ENCODE measurements at regions not wholly inside any gene's neighbourhood (a gene's known extent, or its start where the extent isn't known, plus 50 kb on each side); places are given as distances from the start of the nearest gene placed in this dataset.
"Not testable (repeated sequence)": the region's sequence is repeated elsewhere in the genome, so short reads cannot be mapped to it uniquely, and the experiment has no call there.

DNA sequence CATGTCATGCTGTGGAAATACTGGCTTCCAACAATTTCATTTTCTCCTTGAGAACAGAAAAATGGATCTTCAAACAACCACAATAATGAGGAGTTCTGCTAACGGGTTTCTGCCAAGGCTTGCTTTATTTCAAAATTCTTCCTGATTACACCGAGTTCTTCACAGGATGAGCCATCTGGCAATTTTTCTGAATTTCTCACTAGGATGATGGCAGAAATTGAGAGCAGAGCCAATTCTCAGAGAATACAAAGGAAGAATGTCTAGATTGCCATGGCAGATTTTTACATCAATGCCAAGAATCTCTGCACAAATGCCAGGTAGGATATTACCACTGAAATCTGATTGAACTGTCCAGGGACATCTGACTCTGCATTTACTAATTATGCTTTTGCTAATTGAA, 619.0 kb upstream of the CHRM3 start:
- DNase-seq (ENCODE audit: low spot score): no peak

DNA sequence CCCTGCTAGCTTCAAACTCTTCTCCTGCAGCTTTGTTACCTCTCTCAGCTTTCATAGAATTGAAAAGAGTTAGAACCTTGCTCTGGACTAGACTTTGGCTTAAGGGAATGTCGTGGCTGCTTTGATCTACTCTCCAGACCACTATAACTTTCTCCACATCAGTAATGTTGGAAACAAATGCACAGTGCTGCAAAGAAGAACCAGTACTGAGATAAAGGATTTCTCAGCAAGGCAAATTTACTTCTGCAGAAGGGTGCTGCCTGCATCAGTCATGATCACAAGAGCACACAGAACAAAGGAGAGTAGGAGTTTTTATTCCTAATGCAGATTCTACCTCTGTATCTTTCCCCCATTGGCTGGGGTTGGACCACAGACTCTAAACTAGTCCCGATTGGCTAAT, 621.6 kb upstream of the CHRM3 start:
- no peak for DNase-seq (ENCODE audit: low spot score)

DNA sequence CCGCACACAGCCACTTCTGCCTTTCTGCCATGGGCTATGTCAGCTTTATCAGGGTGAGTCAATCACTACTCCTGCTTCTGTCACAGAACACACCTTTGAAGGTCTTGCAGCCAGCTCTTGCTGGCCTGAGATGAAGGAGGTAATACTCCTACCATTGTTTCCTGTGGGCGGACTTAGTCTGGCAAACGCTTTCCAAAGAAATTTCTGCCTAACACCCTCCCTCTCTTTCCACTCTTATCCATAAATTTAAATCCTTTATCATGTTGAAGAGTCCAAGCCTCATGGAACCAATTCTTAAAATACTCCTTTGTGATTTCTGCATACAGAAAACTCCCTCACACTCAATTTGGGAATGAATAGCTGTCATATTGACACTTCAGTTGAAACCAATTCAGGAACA, 633.1 kb upstream of the CHRM3 start:
- no peak for DNase-seq (ENCODE audit: low spot score)

DNA sequence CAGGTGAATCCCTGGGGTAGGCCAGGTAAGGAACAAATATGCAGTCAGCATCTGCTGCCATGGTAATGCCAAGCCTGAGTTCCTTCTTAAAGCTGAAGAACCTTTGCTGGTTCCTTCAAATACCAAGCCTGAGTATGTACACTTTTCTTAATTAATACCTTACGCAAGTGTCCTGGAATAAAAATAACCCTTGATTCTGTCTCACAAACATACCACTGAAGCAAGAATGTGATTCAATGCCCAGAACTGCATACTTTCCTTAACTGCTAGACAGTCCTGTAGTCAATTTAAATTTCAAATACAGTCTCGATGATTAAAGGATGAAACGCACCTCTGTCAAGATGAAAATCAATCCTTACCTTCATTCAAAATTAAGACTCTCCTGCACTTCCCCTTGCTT, 634.0 kb upstream of the CHRM3 start:
- no peak for DNase-seq (ENCODE audit: low spot score)

DNA sequence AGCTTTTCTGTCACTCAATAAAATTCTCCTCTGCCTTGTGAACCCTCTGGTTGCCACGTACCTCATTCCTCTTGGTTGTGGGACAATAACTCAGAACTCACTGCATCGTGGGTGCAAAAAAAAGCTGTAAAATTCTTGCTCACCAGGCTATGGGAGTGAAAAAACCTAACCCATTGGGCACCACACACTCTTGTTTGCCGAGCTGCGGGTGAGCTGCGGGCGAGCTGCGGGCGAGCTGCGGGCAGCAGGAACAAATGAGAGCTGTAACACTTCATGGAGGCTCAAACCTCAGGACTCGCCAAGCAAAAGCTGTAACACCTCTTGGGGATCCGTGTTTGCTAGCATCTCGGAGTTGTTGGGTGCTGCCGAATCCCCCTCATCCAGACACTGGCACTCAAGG, 641.3 kb upstream of the CHRM3 start:
- no peak for DNase-seq (ENCODE audit: low spot score)

- no peak for DNase-seq (ENCODE audit: low spot score)
Measured at GRCh38 chr1:238738892-238739291, 647.5 kb upstream of the CHRM3 start.

DNA sequence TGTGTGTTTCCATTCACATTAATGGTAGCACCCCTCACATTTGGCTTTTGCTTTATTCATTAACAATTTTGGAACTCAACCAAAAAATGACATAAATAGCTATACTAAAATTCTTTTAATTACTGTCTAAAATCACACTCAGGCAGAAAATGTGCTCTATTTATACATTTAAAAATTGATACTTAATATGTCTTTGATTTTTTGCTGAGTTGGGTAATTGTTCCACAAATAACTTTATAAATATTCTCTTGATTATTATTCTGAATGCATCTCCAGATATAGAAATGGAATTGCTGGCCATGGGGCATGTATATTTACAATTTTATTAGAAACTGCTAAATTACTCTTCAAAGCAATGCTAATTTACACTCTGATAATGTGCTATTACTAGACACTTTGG, 658.7 kb upstream of the CHRM3 start:
- no peak for DNase-seq (ENCODE audit: low spot score)

- no peak for DNase-seq (ENCODE audit: low spot score)
Measured at GRCh38 chr1:238722812-238723211, 663.6 kb upstream of the CHRM3 start.

- no peak for DNase-seq (ENCODE audit: low spot score)
Measured at GRCh38 chr1:238710697-238711096, 675.7 kb upstream of the CHRM3 start.

DNA sequence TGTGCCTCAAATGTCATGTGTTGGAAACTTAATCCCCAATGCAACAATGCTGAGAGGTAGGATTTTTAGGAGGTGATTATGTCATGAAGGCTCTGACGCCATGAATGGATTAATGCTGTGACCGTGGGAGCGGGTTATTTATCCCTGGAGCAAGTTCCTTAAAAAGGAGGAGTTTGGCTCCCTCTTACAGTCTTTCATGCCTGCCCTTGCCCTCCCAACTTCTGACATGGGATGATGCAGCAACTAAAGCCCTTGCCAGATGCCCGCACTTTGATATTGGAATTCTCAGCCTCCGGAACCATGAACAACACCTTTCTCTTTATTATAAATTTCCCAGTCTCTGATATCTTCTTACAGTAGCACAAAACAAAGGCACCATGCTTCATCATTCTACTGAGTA, 685.3 kb upstream of the CHRM3 start:
- DNase-seq (ENCODE audit: low spot score): no peak

- DNase-seq (ENCODE audit: low spot score): no peak
Measured at GRCh38 chr1:238690415-238690814, 696.0 kb upstream of the CHRM3 start.

DNA sequence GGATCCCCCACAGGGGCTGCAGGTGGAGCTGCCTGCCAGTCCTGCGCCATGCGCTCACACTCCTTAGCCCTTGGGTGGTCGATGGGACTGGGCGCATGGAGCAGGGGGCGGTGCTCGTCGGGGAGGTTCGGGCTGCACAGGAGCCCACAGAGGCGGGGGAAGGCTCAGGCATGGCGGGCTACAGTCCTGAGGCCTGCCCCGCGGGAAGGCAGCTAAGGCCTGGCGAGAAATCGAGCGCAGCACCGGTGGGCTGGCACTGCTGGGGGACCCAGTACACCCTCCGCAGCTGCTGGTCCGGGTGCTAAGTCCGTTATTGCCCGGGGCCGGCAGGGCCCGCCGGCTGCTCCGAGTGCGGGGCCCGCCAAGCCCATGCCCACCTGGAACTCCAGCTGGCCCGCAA, 701.8 kb upstream of the CHRM3 start:
- not testable (repeated sequence) for DNase-seq (ENCODE audit: low spot score)

GRCh38 chr1:238681451-238681850, 704.9 kb upstream of the CHRM3 start:
- DNase-seq (ENCODE audit: low spot score): no peak

- DNase-seq (ENCODE audit: low spot score): no peak
Measured at GRCh38 chr1:238681021-238681420, 705.3 kb upstream of the CHRM3 start.

GRCh38 chr1:238677567-238677966, 708.8 kb upstream of the CHRM3 start:
- no peak for DNase-seq (ENCODE audit: low spot score)

DNA sequence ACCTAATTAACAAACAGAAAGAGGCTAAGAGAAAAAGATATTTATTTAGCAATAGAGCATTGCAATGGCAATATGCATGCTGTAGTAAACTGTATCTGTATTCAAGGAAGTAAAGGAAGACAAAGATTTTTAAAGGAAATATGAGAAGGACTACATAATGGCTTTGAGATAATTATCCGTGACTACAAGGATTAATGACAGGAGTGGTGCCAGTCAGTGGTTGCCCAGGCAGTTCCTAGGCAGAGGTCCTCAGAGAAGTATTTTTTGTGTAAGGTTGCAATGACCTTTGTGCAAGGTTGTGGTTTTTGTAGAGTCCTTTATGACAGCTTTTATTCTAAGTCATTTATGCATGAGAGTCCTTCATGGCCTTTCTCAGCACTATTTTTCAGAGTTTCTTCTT, 711.1 kb upstream of the CHRM3 start:
- DNase-seq (ENCODE audit: low spot score): no peak

- DNase-seq (ENCODE audit: low spot score): no peak
Measured at GRCh38 chr1:238674316-238674715, 712.1 kb upstream of the CHRM3 start.

DNA sequence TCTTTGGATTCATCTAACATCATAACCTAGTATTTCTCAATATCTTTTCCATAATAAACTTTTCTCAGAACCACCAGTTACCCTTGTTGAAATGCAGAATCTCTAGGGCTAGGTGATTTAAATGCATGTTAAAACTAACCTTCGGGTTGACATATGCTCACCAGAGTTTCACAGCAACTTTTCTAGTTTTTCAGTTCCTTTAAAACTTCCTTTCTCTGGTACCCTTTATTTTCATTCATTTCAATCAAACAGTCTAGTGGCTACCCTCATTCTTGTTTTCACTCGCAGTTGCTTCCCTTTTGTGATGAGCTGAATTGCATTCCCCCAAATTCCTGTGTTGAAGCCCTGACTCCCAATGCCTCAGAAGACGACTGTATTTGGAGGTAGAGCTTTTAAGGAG, 712.8 kb upstream of the CHRM3 start:
- DNase-seq (ENCODE audit: low spot score): no peak

- DNase-seq (ENCODE audit: low spot score): no peak
Measured at GRCh38 chr1:238672806-238673205, 713.6 kb upstream of the CHRM3 start.

GRCh38 chr1:238672262-238672661, 714.1 kb upstream of the CHRM3 start:
- no peak for DNase-seq (ENCODE audit: low spot score)

DNA sequence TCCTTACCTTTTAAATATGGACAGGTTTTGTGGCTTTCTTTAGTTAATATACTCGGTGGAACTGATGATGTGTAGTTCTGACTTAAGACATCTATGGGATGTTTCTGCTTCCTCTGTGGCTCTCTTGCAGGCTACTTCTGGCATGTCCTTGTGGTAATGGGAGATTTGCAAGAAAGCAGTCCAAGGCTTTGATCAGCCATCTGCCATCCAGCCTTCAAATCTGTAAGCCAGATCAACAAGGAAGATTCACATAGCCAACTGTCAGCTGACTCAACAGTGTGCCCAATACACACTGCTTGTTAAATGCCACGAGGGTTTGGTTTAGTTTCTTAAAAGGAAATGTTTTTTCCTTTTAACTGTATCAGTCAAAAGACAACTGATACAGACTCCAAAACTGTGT, 722.2 kb upstream of the CHRM3 start:
- no peak for DNase-seq (ENCODE audit: low spot score)

DNA sequence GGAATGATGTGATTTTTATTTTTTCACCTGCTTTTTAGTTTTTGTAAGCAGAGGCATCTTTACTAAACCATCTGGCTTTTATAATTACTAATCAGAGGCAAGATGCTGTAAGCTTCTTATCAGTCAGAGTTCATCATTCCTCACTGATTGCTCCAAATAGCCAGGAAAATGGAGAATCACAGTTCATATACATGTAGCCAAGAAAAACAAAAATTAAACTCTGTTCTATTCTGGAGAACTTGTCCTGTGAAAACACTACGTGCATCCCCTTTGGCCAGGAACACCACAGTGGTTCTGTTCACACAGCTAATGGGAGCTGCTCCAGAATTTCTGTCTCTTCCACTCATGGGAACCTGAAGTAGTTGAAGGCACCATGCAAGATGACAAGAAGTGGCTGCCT, 725.5 kb upstream of the CHRM3 start:
- DNase-seq (ENCODE audit: low spot score): no peak

GRCh38 chr1:238658763-238659162, 727.6 kb upstream of the CHRM3 start:
- no peak for DNase-seq (ENCODE audit: low spot score)

DNA sequence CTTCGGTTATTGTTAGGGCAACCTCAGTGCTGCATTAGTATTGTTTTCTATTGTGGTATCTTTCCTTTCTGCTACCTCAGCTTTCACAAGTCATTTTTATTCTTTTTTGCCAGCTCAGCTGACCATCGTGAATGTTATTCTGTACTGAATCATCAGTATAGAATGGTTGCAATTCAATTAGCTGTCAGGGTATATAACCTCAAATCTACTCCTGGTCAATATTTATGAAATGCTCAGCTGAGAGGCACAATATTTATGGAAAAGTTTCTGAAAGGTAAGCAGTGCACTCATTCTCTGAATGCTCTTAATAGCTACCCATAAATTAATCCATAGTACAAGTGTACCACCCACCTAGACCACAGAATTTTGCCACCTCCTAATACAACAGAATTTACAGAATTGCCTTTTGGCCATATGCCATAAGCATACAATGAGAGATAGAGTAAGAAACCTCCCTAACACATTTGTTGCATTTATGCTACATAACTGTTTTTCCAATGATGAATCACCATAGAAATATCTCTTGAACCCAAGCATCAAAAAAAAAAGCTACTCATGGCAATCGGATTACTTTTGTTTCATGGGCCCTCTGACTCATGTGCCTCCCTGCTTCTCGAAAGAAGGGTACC, 732.6 kb upstream of the CHRM3 start:
- no peak for DNase-seq (ENCODE audit: low spot score)

All from HT-29 (cell line).